Astrocyte of the hippocampus (primary cell): ENCODE measurements at regions not wholly inside any gene's neighbourhood (a gene's known extent, or its start where the extent isn't known, plus 50 kb on each side); places are given as distances from the start of the nearest gene placed in this dataset.

Experiments
- DNase-seq: peaks from one replicate; pipeline ENCODE4 v3.0.0; 2011; ENCODE audit warnings: low read depth, low spot score

GRCh38 chr3:17949101-17949500 lies 206.7 kb upstream of the TBC1D5 start:
- no peak for DNase-seq

GRCh38 chr3:17947833-17948232 lies 205.4 kb upstream of the TBC1D5 start:
- no peak for DNase-seq

- DNase-seq, result no peak
Measured at GRCh38 chr3:17946619-17947018, 204.2 kb upstream of the TBC1D5 start.

- DNase-seq, result no peak
Measured at GRCh38 chr3:17945799-17946399, 203.5 kb upstream of the TBC1D5 start.

GRCh38 chr3:17945018-17945798 lies 202.8 kb upstream of the TBC1D5 start:
- no peak for DNase-seq

GRCh38 chr3:17942856-17943255 lies 200.4 kb upstream of the TBC1D5 start:
- peak; percentile 28 for DNase-seq

GRCh38 chr3:17941766-17942165 lies 199.3 kb upstream of the TBC1D5 start:
- no peak for DNase-seq

GRCh38 chr3:17941152-17941551 lies 198.7 kb upstream of the TBC1D5 start:
- no peak for DNase-seq

- DNase-seq, result no peak
Measured at GRCh38 chr3:17939157-17939556, 196.7 kb upstream of the TBC1D5 start.

- peak; percentile 36 for DNase-seq
Measured at GRCh38 chr3:17938313-17938712, 195.9 kb upstream of the TBC1D5 start.

GRCh38 chr3:17936736-17937480 lies 194.5 kb upstream of the TBC1D5 start:
- DNase-seq, result no peak

GRCh38 chr3:17935222-17935621 lies 192.8 kb upstream of the TBC1D5 start:
- DNase-seq, result no peak

GRCh38 chr3:17932136-17932771 lies 189.8 kb upstream of the TBC1D5 start:
- DNase-seq, result no peak

- DNase-seq, result no peak
Measured at GRCh38 chr3:17931131-17931530, 188.7 kb upstream of the TBC1D5 start.

GRCh38 chr3:17928502-17929145 lies 186.2 kb upstream of the TBC1D5 start:
- no peak for DNase-seq

- DNase-seq, result no peak
Measured at GRCh38 chr3:17927036-17927435, 184.6 kb upstream of the TBC1D5 start.

- DNase-seq, result no peak
Measured at GRCh38 chr3:17915341-17915740, 172.9 kb upstream of the TBC1D5 start.

- DNase-seq, result no peak
Measured at GRCh38 chr3:17913359-17913758, 170.9 kb upstream of the TBC1D5 start.

GRCh38 chr3:17911986-17912760 lies 169.7 kb upstream of the TBC1D5 start:
- DNase-seq, result no peak

GRCh38 chr3:17910922-17911321 lies 168.5 kb upstream of the TBC1D5 start:
- no peak for DNase-seq

- no peak for DNase-seq
Measured at GRCh38 chr3:17909714-17910113, 167.3 kb upstream of the TBC1D5 start.
